HCT116 (cell line): ENCODE measurements at regions not wholly inside any gene's neighbourhood (a gene's known extent, or its start where the extent isn't known, plus 50 kb on each side); places are given as distances from the start of the nearest gene placed in this dataset.

Experiments used
- ATAC-seq: fragments of 200-7000 bp; cut with Tn5 transposase; 2 replicates; pipeline ENCODE4 v1.9.1; 2020; ENCODE audit warnings: mild to moderate bottlenecking, moderate library complexity
- BruUV-seq: library from RNA; stranded (reverse); fragments of 400-500 nt; replicated peaks from 2 replicates; lab custom pipeline; 2021; lab: Mats Ljungman, UMichigan
- CTCF ChIA-PET: fragments of 300-600 bp; sonication (Branson Sonifier 250); formaldehyde crosslinking; loops from one replicate; lab custom pipeline; 2021; ENCODE audit warnings: antibody characterized with exemption; lab: Charles Lee
- POLR2A ChIA-PET: fragments of 300-600, 350-600 bp; sonication (Branson Sonifier 250); formaldehyde crosslinking; loops from one replicate; lab custom pipeline; 2021; ENCODE audit warnings: antibody characterized with exemption; lab: Charles Lee
- RAD21 ChIA-PET, 2 experiments: fragments of 300-600 bp; sonication (Branson Sonifier 250); formaldehyde crosslinking; loops; one replicate each; lab custom pipeline; 2023; ENCODE audit warnings: low total read pairs in 2 of 2; ENCODE audit not compliant: uncharacterized antibody in 2 of 2, unreplicated experiment in 2 of 2, low non-redundant PET in 1 of 2; lab: Charles Lee
- DNase-seq: peaks from one replicate; pipeline ENCODE4 v3.0.0-alpha.2; 2010; ENCODE audit warnings: low read depth, low spot score
- H2AFZ ChIP-seq: fragments of 200-600 bp; shearing (Covaris generic), sonication (generic); 2 replicates; pipeline ENCODE4 v1.6.1; 2017; ENCODE audit warnings: low read depth, mixed run types, mixed read lengths, antibody characterized with exemption, low read length; ENCODE audit not compliant: poor library complexity, severe bottlenecking
- H3K27ac ChIP-seq: 2 replicates; pipeline ENCODE4 v1.5.1; 2012; ENCODE audit warnings: low read depth, low read length
- H3K27me3 ChIP-seq: fragments of 200-600 bp; sonication (generic); 2 replicates; pipeline ENCODE4 v1.6.1; 2016; ENCODE audit warnings: mixed run types, low read length, mixed read lengths; ENCODE audit not compliant: insufficient read depth
- H3K36me3 ChIP-seq, 2 experiments: fragments of 200-500 bp in 1 of 2; fragments of 200-600 bp in 1 of 2; sonication (Bioruptor generic) in 1 of 2; sonication (generic) in 1 of 2; 2 replicates each; pipeline versions ENCODE4 v1.5.1 to v1.6.1; 2014 to 2016; ENCODE audit warnings: low read length in 2 of 2, inconsistent platforms in 1 of 2, mixed read lengths in 1 of 2, mixed run types in 1 of 2; ENCODE audit not compliant: insufficient read depth in 2 of 2, control insufficient read depth in 1 of 2
- H3K4me1 ChIP-seq, 2 experiments: fragments of 200-600 bp in 1 of 2; sonication (generic) in 1 of 2; 2 replicates each; pipeline versions ENCODE4 v1.5.1 to v1.6.1; 2012 to 2017; ENCODE audit warnings: low read length in 2 of 2, inconsistent platforms in 1 of 2, mild to moderate bottlenecking in 1 of 2, mixed read lengths in 1 of 2, mixed run types in 1 of 2, moderate library complexity in 1 of 2; ENCODE audit not compliant: insufficient read depth in 2 of 2, control insufficient read depth in 1 of 2
- H3K4me2 ChIP-seq: fragments of 200-600 bp; sonication (generic); 2 replicates; pipeline ENCODE4 v1.6.1; 2017; ENCODE audit warnings: mixed run types, low read length, mixed read lengths
- H3K4me3 ChIP-seq, 2 experiments: fragments of 200-600 bp in 1 of 2; sonication (generic) in 1 of 2; replicated peaks in 1 of 2; 2 replicates each; pipeline ENCODE4 v1.5.1; 2011 to 2016; ENCODE audit warnings: low read length in 2 of 2, control low read depth in 1 of 2, low read depth in 1 of 2, mild to moderate bottlenecking in 1 of 2, mixed read lengths in 1 of 2, mixed run types in 1 of 2
- H3K79me2 ChIP-seq: fragments of 200-600 bp; sonication (generic); 2 replicates; pipeline ENCODE4 v1.6.1; 2017; ENCODE audit warnings: mild to moderate bottlenecking, mixed run types, low read length, moderate library complexity, mixed read lengths; ENCODE audit not compliant: insufficient read depth
- H3K9ac ChIP-seq: fragments of 200-600 bp; sonication (generic); 2 replicates; pipeline ENCODE4 v1.6.1; 2016; ENCODE audit warnings: low read length, mixed read lengths
- H3K9me2 ChIP-seq: fragments of 200-600 bp; sonication (generic), shearing (Covaris generic); 2 replicates; pipeline ENCODE4 v1.6.1; 2017; ENCODE audit warnings: mixed run types, mild to moderate bottlenecking, moderate library complexity; ENCODE audit not compliant: insufficient read depth
- H3K9me3 ChIP-seq, 2 experiments: fragments of 200-500 bp in 1 of 2; fragments of 200-600 bp in 1 of 2; sonication (Bioruptor generic) in 1 of 2; sonication (generic) in 1 of 2; 2 replicates each; pipeline ENCODE4 v1.6.1; 2014 to 2017; ENCODE audit warnings: low read length in 2 of 2, mixed read lengths in 2 of 2, inconsistent platforms in 1 of 2, low read depth in 1 of 2, mild to moderate bottlenecking in 1 of 2, mixed run types in 1 of 2, moderate library complexity in 1 of 2; ENCODE audit not compliant: control insufficient read depth in 1 of 2, insufficient read depth in 1 of 2
- H4K20me1 ChIP-seq: fragments of 200-600 bp; sonication (generic), shearing (Covaris generic); 2 replicates; pipeline ENCODE4 v1.6.1; 2017; ENCODE audit warnings: mixed run types, mild to moderate bottlenecking, moderate library complexity; ENCODE audit not compliant: insufficient read depth
- ATF3 ChIP-seq: IDR thresholded peaks from 2 replicates; pipeline ENCODE4 v1.6.1; 2012
- CEBPB ChIP-seq: IDR thresholded peaks from 2 replicates; pipeline ENCODE4 v1.6.1; 2012; ENCODE audit warnings: low read depth
- EGR1 ChIP-seq: IDR thresholded peaks from 2 replicates; pipeline ENCODE4 v1.6.1; 2012; ENCODE audit warnings: low read depth
- EZH2 ChIP-seq: fragments of 200-600 bp; sonication (generic); IDR thresholded peaks from 2 replicates; pipeline ENCODE4 v1.6.1; 2017; ENCODE audit warnings: antibody characterized with exemption, mixed run types
- EZH2phosphoT487 ChIP-seq: fragments of 200-600 bp; IDR thresholded peaks from 2 replicates; pipeline ENCODE4 v1.6.1; 2018; ENCODE audit warnings: antibody characterized with exemption, borderline replicate concordance
- FOSL1 ChIP-seq: IDR thresholded peaks from 2 replicates; pipeline ENCODE4 v1.6.1; 2012; ENCODE audit warnings: low read depth
- POLR2A ChIP-seq: IDR thresholded peaks from 2 replicates; pipeline ENCODE4 v1.7.0; 2011; ENCODE audit warnings: borderline replicate concordance; ENCODE audit not compliant: insufficient read depth, insufficient read length; ENCODE audit errors: extremely low read depth
- REST ChIP-seq: IDR thresholded peaks from 2 replicates; pipeline ENCODE4 v1.6.1; 2012; ENCODE audit warnings: low read depth
- TCF7L2 ChIP-seq: IDR thresholded peaks from 2 replicates; pipeline ENCODE4 v1.7.0; 2011; ENCODE audit warnings: borderline replicate concordance, inconsistent platforms; ENCODE audit not compliant: insufficient read depth, insufficient read length; ENCODE audit errors: extremely low read depth
- YY1 ChIP-seq: IDR thresholded peaks from 2 replicates; pipeline ENCODE4 v1.6.1; 2011; ENCODE audit warnings: low read length, low read depth, moderate library complexity, mild to moderate bottlenecking; ENCODE audit not compliant: insufficient replicate concordance; ENCODE audit errors: extremely low read depth
- ZFX ChIP-seq: fragments of 450-650 bp; IDR thresholded peaks from 2 replicates; pipeline ENCODE4 v1.6.1; 2017
- ZNF274 ChIP-seq: fragments of 200-500 bp; sonication (Bioruptor generic); IDR thresholded peaks from 2 replicates; pipeline ENCODE4 v1.6.1; 2014; ENCODE audit warnings: mild to moderate bottlenecking, low read depth, low read length, inconsistent platforms
- intact Hi-C: fragments of 100-400 bp; cut with micrococcal nuclease; formaldehyde crosslinking; loops from 2 replicates; pipeline ENCODE4 v1.10.0; 2022
- TF ChIP-seq, protein P1 (sequence below), 3 experiments: fragments of 200-600 bp in 1 of 3; sonication (generic) in 1 of 3; IDR thresholded peaks in 2 of 3; conservative IDR thresholded peaks in 1 of 3; 2 replicates each; pipeline ENCODE4 v1.5.1; 2012 to 2017; ENCODE audit warnings: low read depth in 2 of 3, low read length in 2 of 3, antibody characterized with exemption in 1 of 3, borderline replicate concordance in 1 of 3, control low read depth in 1 of 3, mild to moderate bottlenecking in 1 of 3, mixed read lengths in 1 of 3, mixed run types in 1 of 3, moderate library complexity in 1 of 3; ENCODE audit not compliant: insufficient read depth in 1 of 3

DNA sequence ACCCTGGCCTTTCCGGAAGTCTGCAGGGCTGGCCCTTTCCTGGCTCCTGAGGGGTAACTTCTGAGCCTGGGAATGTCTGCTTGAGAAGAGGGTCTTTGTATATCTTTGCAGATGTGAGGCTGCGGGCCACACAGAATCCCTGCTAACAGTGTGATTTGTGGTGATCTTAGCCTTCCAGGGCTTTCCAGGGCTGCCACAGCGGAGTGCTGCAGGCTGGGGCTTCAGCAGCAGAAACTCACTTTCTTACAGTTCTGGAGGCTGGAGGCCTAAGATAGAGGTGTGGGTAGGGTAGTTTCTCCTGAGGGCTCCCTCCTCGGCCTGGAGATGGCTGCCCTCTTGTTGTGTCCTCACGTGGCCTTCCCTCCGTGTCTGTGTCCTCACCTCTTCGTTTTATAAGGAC lies 294.7 kb upstream of the HS6ST1 start:
- Histone ChIP-seq H3K4me2 (no peak overlapping the region), H3K9ac (no peak overlapping the region), H2AFZ (no peak overlapping the region), H3K27ac (no peak overlapping the region), H4K20me1 (no peaks in the 10 kb centered on the region), H3K79me2 (no peaks in the 10 kb centered on the region), H3K4me3 (no peak overlapping the region), H3K27me3 (no peaks in the 10 kb centered on the region), H3K9me2 (no peaks in the 10 kb centered on the region), H3K9me3 (no peaks in the 10 kb centered on the region), H3K4me1 (no peaks in the 10 kb centered on the region), H3K36me3 (no peaks in the 10 kb centered on the region)
- DNase-seq (no peak), ATAC-seq (no peak)
- intact Hi-C loops, result no loop called here
- TF ChIP-seq ATF3, result no peak
- no peak for TF ChIP-seq FOSL1
- no peak for TF ChIP-seq ZFX
- no peak for TF ChIP-seq ZNF274
- TF ChIP-seq EZH2phosphoT487, result no peak
- no peak for TF ChIP-seq YY1
- TF ChIP-seq CEBPB, result no peak
- no peak for TF ChIP-seq REST
- TF ChIP-seq, protein P1, sequence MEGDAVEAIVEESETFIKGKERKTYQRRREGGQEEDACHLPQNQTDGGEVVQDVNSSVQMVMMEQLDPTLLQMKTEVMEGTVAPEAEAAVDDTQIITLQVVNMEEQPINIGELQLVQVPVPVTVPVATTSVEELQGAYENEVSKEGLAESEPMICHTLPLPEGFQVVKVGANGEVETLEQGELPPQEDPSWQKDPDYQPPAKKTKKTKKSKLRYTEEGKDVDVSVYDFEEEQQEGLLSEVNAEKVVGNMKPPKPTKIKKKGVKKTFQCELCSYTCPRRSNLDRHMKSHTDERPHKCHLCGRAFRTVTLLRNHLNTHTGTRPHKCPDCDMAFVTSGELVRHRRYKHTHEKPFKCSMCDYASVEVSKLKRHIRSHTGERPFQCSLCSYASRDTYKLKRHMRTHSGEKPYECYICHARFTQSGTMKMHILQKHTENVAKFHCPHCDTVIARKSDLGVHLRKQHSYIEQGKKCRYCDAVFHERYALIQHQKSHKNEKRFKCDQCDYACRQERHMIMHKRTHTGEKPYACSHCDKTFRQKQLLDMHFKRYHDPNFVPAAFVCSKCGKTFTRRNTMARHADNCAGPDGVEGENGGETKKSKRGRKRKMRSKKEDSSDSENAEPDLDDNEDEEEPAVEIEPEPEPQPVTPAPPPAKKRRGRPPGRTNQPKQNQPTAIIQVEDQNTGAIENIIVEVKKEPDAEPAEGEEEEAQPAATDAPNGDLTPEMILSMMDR (IDR thresholded peaks at IDR 0.05 in 2 of 3, conservative IDR thresholded peaks at IDR 0.05 in 1 of 3; ENCODE audit: borderline replicate concordance in 1 of 3, insufficient read depth in 1 of 3, low read depth in 2 of 3, low read length in 2 of 3), result no peak
- TF ChIP-seq EZH2, result no peak
- no peak for TF ChIP-seq TCF7L2
- TF ChIP-seq POLR2A, result no peak
- TF ChIP-seq EGR1, result no peak
- no TSS peak for BruUV-seq
- ChIA-PET CTCF (no interaction called here), POLR2A (no interaction called here), RAD21 (no interaction called here)
